ENCODE measurements at regions not wholly inside any gene's neighbourhood (a gene's known extent, or its start where the extent isn't known, plus 50 kb on each side); places are given as distances from the start of the nearest gene placed in this dataset.

DNA sequence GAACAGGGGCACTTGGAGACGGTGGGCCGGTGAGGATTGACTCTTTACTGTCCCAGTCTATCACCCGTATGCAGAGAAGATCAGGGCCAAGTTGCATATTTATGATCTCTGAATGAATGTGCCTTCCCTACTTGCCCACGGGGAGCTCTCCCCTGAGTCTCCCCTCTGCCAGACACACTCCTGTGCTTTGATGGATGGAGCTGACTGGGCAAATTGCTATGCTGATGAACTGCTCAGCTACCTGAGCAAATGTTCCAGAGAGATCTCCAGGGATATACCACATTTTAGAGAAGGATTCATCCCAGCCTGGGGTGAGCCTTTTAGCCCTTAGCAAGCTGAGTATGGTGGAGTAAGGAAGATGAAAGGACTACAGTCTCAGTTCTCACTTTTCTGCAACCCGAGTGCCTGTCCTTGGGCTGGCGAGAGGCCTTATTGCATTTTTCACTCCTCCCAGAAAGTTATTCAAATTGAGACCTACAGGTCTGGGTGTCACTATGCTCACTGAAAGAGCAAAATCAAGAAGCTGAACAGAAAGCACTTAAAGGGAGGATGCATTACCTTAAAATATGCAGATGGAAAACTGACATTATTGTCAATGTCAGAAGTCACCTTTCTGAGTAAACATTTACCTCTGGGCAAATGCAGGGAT is 526.7 kb upstream of the WWC1 start:
- WGBS, 2 donors: 58 to 60% methylated on average over 6 of the region's 6 CpGs
- no peaks in the 10 kb centered on the region for H3K27me3 ChIP-seq
- no peak overlapping the region for H3K27ac ChIP-seq
- TF ChIP-seq POLR2A (IDR thresholded peaks at IDR 0.05): no peak
- TF ChIP-seq, protein P1, sequence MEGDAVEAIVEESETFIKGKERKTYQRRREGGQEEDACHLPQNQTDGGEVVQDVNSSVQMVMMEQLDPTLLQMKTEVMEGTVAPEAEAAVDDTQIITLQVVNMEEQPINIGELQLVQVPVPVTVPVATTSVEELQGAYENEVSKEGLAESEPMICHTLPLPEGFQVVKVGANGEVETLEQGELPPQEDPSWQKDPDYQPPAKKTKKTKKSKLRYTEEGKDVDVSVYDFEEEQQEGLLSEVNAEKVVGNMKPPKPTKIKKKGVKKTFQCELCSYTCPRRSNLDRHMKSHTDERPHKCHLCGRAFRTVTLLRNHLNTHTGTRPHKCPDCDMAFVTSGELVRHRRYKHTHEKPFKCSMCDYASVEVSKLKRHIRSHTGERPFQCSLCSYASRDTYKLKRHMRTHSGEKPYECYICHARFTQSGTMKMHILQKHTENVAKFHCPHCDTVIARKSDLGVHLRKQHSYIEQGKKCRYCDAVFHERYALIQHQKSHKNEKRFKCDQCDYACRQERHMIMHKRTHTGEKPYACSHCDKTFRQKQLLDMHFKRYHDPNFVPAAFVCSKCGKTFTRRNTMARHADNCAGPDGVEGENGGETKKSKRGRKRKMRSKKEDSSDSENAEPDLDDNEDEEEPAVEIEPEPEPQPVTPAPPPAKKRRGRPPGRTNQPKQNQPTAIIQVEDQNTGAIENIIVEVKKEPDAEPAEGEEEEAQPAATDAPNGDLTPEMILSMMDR (IDR thresholded peaks at IDR 0.05): no peak
- no peaks in the 10 kb centered on the region for H3K36me3 ChIP-seq
- H3K9me3 ChIP-seq: no peaks in the 10 kb centered on the region
- intact Hi-C loops (cut with DNase I): no loop called here
- no peak overlapping the region for H3K4me3 ChIP-seq (replicated peaks in 1 of 3)
- no peaks in the 10 kb centered on the region for H3K4me1 ChIP-seq
- DNase-seq: no peak

DNA sequence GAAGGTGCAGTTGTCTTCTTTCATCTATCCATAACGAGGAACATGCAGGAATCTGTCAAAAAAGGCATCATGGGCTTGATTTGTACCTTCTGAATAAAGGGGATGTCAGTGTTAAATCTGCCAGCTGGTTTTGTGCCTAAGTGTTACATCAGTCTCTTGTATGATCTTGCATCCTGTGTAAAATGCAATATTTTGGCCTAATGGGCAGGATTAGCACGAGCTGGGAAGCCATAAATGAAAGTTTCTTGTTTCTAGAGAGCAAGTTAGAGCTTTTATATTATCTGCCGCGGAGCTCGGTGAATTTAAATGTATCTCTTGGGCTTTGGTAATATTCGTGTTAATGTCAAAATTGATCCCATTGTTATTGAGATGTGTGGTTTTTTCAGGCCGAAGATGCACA is 526.1 kb upstream of the WWC1 start:
- TF ChIP-seq POLR2A (IDR thresholded peaks at IDR 0.05): no peak
- TF ChIP-seq, protein P1 (IDR thresholded peaks at IDR 0.05): no peak
- Histone ChIP-seq H3K36me3 (no peaks in the 10 kb centered on the region), H3K4me3 (replicated peaks in 1 of 3) (no peak overlapping the region), H3K9me3 (no peaks in the 10 kb centered on the region), H3K27me3 (no peaks in the 10 kb centered on the region), H3K4me1 (no peaks in the 10 kb centered on the region), H3K27ac (no peak overlapping the region)
- 82% methylated on average over 7 of the region's 7 CpGs for WGBS, 2 donors
- no peak for DNase-seq
- intact Hi-C loops (cut with DNase I): no loop called here

DNA sequence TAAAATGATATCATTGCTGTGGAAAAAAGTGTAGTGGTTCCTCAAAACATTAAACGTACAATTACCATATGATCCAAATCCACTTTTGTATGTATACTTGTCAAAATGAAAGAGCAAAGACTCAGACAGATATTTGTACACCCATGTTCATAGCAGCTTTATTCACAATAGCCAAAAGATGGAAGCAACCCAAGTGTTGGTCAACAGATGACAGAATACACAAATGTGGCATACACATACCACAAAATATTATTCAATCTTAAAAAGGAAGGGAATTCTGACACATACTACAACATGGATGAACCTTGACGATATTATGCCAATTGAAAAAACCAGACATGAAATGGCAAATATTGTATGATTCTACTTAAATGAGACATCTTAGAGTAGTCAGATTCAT is 524.5 kb upstream of the WWC1 start:
- 45 to 47% methylated on average over 2 of the region's 2 CpGs for WGBS, 2 donors
- intact Hi-C loops (cut with DNase I): no loop called here
- TF ChIP-seq POLR2A (IDR thresholded peaks at IDR 0.05): no peak
- TF ChIP-seq, protein P1 (IDR thresholded peaks at IDR 0.05): no peak
- no peak overlapping the region for H3K27ac ChIP-seq
- H3K9me3 ChIP-seq: no peaks in the 10 kb centered on the region
- no peak overlapping the region for H3K4me3 ChIP-seq (replicated peaks in 1 of 3)
- no peaks in the 10 kb centered on the region for H3K4me1 ChIP-seq
- H3K27me3 ChIP-seq: no peaks in the 10 kb centered on the region
- DNase-seq: no peak
- no peaks in the 10 kb centered on the region for H3K36me3 ChIP-seq

DNA sequence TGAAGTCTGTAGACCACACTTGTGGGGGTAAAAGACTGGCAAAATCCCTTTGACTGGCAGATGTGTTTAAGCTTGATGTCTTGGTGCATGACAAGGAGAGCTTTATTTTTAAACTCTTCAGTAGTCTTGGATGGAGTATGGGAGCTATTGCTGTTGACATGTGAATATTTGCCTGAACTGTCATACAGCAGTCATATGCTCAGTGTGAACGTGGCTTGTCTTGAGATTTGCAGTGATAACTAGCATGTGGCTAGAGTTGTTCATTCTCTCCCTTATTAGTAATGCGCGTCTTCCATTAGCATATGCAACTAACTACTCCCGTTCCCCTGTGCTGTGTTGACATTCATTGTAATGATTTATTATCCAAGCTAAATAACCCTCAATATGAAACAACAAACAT is 523.6 kb upstream of the WWC1 start:
- intact Hi-C loops (cut with DNase I): no loop called here
- no peaks in the 10 kb centered on the region for H3K9me3 ChIP-seq

DNA sequence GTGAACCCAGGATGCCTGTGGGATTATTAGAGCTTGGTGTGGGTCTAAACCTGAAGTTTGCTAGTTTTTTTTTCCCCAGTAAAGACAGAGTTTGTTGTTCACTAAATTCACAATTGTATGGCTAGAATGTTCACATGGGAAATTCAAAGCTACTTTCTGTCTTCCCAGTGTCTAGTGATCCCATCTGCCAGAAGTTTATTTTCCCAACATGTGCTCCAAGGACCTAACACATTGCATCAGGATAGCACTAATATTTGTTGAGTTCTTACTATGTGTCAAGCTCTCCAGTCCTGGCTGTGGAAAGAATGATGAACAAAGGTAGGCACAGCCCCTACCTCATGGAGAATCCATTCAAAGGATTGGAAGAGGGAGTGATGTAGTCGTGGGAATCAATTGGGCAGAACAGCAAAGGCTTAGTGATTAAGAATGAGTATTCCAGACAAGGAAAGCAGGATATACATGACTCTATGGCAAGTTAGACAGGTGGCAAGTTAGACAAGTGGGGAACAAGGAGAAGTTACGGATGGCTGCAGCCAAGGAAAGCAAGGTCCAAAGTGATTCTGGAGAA is 521.5 kb upstream of the WWC1 start:
- TF ChIP-seq, protein P1 (IDR thresholded peaks at IDR 0.05): no peak
- TF ChIP-seq POLR2A (IDR thresholded peaks at IDR 0.05): no peak
- H3K4me3 ChIP-seq (replicated peaks in 1 of 3): no peak overlapping the region
- no peak overlapping the region for H3K27ac ChIP-seq
- no peaks in the 10 kb centered on the region for H3K4me1 ChIP-seq
- DNase-seq: no peak
- intact Hi-C loops (cut with DNase I): no loop called here
- WGBS, 2 donors: 90 to 93% methylated on average over 2 of the region's 2 CpGs
- no peaks in the 10 kb centered on the region for H3K36me3 ChIP-seq
- no peaks in the 10 kb centered on the region for H3K27me3 ChIP-seq
- no peaks in the 10 kb centered on the region for H3K9me3 ChIP-seq

More for the DNA sequence above, 523.6 kb upstream of the WWC1 start:
- TF ChIP-seq POLR2A (IDR thresholded peaks at IDR 0.05): no peak
- TF ChIP-seq, protein P1 (IDR thresholded peaks at IDR 0.05): no peak
- no peak for DNase-seq
- no peaks in the 10 kb centered on the region for H3K4me1 ChIP-seq
- no peak overlapping the region for H3K4me3 ChIP-seq (replicated peaks in 1 of 3)
- H3K36me3 ChIP-seq: no peaks in the 10 kb centered on the region
- H3K27ac ChIP-seq: no peak overlapping the region
- 81 to 86% methylated on average over 4 of the region's 4 CpGs for WGBS, 2 donors
- H3K27me3 ChIP-seq: no peaks in the 10 kb centered on the region

All from thyroid gland (tissue), 4 donors.